ENCODE measurements at regions not wholly inside any gene's neighbourhood (a gene's known extent, or its start where the extent isn't known, plus 50 kb on each side); places are given as distances from the start of the nearest gene placed in this dataset.

- TF ChIP-seq EP300 (IDR thresholded peaks at IDR 0.05), result no peak
- TF ChIP-seq, protein P1, sequence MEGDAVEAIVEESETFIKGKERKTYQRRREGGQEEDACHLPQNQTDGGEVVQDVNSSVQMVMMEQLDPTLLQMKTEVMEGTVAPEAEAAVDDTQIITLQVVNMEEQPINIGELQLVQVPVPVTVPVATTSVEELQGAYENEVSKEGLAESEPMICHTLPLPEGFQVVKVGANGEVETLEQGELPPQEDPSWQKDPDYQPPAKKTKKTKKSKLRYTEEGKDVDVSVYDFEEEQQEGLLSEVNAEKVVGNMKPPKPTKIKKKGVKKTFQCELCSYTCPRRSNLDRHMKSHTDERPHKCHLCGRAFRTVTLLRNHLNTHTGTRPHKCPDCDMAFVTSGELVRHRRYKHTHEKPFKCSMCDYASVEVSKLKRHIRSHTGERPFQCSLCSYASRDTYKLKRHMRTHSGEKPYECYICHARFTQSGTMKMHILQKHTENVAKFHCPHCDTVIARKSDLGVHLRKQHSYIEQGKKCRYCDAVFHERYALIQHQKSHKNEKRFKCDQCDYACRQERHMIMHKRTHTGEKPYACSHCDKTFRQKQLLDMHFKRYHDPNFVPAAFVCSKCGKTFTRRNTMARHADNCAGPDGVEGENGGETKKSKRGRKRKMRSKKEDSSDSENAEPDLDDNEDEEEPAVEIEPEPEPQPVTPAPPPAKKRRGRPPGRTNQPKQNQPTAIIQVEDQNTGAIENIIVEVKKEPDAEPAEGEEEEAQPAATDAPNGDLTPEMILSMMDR (IDR thresholded peaks at IDR 0.05), result no peak
- TF ChIP-seq POLR2A (IDR thresholded peaks at IDR 0.05; ENCODE audit: low read depth), result no peak
- TF ChIP-seq POLR2AphosphoS5 (IDR thresholded peaks at IDR 0.05), result no peak
Measured at GRCh38 chr10:43876976-43877375, 228.3 kb upstream of the ZNF32 start.
